ENCODE measurements at regions not wholly inside any gene's neighbourhood (a gene's known extent, or its start where the extent isn't known, plus 50 kb on each side); places are given as distances from the start of the nearest gene placed in this dataset.

DNA sequence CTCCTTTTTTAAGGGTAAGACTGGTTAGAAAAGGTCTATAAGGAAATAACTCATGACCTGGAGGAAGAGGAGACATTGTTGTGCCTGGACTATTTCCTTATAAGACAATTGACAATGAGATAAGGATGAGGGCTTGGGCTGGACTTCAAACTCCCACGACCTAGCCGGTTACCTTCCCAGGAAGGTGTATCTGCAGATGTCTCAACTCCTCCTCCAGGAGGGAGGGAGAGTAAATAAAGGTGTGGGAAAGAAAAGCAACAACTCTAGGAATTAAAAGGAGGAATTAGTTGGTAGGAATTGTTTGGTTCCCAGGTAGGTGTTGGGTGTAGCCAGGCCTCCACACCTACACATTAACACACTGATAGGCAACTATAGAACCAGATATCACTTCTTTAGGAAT is 97.8 kb upstream of the TBL1XR1 start:
- DNase-seq, result no peak
- H3K4me1 ChIP-seq, result no peaks in the 10 kb centered on the region
- TF ChIP-seq, protein P1, sequence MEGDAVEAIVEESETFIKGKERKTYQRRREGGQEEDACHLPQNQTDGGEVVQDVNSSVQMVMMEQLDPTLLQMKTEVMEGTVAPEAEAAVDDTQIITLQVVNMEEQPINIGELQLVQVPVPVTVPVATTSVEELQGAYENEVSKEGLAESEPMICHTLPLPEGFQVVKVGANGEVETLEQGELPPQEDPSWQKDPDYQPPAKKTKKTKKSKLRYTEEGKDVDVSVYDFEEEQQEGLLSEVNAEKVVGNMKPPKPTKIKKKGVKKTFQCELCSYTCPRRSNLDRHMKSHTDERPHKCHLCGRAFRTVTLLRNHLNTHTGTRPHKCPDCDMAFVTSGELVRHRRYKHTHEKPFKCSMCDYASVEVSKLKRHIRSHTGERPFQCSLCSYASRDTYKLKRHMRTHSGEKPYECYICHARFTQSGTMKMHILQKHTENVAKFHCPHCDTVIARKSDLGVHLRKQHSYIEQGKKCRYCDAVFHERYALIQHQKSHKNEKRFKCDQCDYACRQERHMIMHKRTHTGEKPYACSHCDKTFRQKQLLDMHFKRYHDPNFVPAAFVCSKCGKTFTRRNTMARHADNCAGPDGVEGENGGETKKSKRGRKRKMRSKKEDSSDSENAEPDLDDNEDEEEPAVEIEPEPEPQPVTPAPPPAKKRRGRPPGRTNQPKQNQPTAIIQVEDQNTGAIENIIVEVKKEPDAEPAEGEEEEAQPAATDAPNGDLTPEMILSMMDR (IDR thresholded peaks at IDR 0.05; ENCODE audit: low read depth, low read length), result no peak
- H3K4me3 ChIP-seq (ENCODE audit: low read depth, low read length), result no peak overlapping the region
- no peaks in the 10 kb centered on the region for H3K27me3 ChIP-seq
- H3K36me3 ChIP-seq, result no peaks in the 10 kb centered on the region
- H3K9me3 ChIP-seq, result no peaks in the 10 kb centered on the region

DNA sequence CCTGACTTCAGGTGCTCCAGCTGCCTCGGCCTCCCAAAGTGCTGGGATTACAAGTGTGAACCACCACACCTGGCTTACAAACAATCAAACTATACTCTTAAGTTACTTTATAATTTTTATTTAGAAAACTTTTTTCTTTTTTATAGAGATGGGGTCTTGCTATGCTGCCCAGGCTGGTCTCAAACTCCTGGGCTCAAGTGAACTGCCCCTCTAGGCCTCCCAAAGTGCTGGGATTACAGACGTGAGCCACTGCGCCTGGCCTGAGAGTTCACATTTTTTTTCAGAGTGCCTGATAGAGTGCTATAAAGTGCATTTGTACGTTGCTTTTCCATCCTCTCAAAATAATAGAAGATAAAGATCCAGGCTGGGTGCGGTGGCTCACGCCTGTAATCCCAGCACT is 102.0 kb upstream of the TBL1XR1 start:
- Histone ChIP-seq H3K27me3 (no peaks in the 10 kb centered on the region), H3K9me3 (no peaks in the 10 kb centered on the region), H3K4me3 (ENCODE audit: low read depth, low read length) (no peak overlapping the region), H3K36me3 (no peaks in the 10 kb centered on the region), H3K4me1 (no peaks in the 10 kb centered on the region)
- no peak for DNase-seq
- TF ChIP-seq, protein P1 (IDR thresholded peaks at IDR 0.05; ENCODE audit: low read depth, low read length), result no peak

DNA sequence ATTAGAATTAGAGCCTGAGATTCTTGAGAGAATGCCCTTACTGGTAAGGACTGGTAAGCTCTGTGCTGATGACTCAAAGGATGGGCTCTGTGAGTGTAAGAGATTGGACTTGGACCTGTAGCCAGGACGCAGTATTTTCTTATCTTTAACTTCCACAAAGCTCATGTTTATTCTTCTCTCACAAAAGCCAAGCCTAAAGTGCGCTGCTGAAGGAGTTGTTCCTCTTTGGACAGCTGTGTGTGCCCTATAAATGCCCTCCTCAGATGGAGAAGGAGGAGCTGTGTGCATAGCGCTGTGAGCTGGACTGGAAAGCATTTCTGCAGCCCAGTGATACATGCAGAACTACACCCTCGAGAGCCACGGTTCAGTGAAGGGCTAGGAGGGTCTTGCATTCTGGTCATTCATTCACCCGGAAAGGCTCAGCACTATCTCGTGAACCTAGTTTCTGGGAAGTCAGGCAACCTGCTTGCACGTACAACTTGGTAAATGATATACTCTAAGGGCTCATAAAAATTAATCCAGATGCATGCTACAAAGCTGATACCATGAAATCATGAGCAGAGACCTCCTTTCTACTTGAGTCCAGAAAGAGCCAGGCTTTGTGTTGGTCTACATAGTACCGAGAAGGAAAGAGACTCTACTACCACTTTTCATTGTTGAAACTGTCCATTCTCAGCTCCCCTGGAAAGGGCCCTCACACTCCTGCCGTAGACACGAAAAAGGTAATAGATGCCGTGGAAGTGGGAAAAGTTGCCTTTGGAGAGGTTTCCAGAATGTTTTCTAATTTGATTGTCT is 103.0 kb upstream of the TBL1XR1 start:
- no peaks in the 10 kb centered on the region for H3K9me3 ChIP-seq
- H3K27me3 ChIP-seq, result no peaks in the 10 kb centered on the region
- TF ChIP-seq, protein P1 (IDR thresholded peaks at IDR 0.05; ENCODE audit: low read depth, low read length), result no peak
- no peaks in the 10 kb centered on the region for H3K36me3 ChIP-seq
- DNase-seq, result no peak
- H3K4me3 ChIP-seq (ENCODE audit: low read depth, low read length), result no peak overlapping the region
- no peaks in the 10 kb centered on the region for H3K4me1 ChIP-seq

DNA sequence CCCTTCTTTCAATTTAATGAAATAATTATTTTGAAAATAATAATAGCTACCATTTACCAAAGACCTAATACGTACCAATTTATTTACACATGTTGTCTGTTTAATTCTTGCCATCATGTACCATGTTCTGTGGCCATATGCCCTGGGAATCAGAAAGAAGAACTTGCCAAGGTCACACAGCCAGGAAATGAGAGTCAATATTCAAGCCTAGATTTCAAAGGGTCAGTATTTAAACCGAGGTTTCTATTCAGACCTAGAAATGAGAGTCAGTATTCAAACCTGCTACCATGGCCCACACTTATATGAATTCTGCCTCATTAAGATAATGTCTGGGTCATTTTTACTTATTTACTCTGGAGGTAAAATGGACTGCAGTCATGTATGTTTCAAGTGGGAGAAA is 103.6 kb upstream of the TBL1XR1 start:
- Histone ChIP-seq H3K36me3 (no peaks in the 10 kb centered on the region), H3K4me3 (ENCODE audit: low read depth, low read length) (no peak overlapping the region), H3K27me3 (no peaks in the 10 kb centered on the region), H3K4me1 (no peaks in the 10 kb centered on the region), H3K9me3 (no peaks in the 10 kb centered on the region)
- no peak for DNase-seq
- TF ChIP-seq, protein P1 (IDR thresholded peaks at IDR 0.05; ENCODE audit: low read depth, low read length), result no peak

DNA sequence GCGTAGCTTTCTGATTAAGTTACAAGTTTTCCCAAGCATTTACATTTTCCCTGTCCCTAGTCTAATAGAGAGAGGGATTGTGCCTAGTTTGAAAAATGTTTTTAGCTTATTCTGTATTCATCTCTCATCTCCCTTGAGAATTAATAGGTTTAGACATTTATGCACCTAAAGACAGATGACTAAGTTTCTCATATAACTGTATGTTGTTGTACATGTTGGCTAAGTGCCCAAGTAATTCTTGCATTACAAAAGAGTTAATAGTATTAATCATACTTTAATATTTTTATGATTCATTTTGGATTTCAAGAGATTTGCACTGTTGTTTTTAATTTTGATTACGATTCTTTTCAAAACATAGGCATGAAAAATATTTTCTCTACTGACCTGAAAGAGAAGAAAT is 109.0 kb upstream of the TBL1XR1 start:
- Histone ChIP-seq H3K36me3 (no peaks in the 10 kb centered on the region), H3K4me1 (no peaks in the 10 kb centered on the region)
- DNase-seq, result no peak

DNA sequence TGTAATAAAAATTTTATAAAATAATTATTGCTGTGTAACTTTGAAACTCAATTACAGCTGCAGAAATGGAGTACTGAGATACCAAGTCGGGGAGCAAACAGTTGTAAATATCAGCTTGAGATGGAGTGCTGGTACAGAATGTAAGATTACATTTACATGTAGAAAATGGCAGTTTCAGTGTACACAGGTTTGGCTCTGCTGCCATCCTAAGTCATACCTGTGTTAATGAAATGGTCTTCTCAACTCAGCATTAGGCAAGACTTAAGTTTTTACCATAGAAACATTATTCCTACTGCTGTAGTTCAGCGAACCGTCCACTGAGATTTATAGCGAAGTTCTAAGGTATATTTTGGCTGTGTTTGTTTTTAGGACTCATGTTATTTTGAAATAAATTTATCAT is 110.1 kb upstream of the TBL1XR1 start:
- TF ChIP-seq, protein P1 (IDR thresholded peaks at IDR 0.05; ENCODE audit: low read depth, low read length), result no peak
- DNase-seq, result no peak
- Histone ChIP-seq H3K9me3 (no peaks in the 10 kb centered on the region), H3K27me3 (no peaks in the 10 kb centered on the region), H3K4me1 (no peaks in the 10 kb centered on the region), H3K36me3 (no peaks in the 10 kb centered on the region), H3K4me3 (ENCODE audit: low read depth, low read length) (no peak overlapping the region)

More for the DNA sequence above, 109.0 kb upstream of the TBL1XR1 start:
- Histone ChIP-seq H3K27me3 (no peaks in the 10 kb centered on the region), H3K4me3 (ENCODE audit: low read depth, low read length) (no peak overlapping the region), H3K9me3 (no peaks in the 10 kb centered on the region)
- TF ChIP-seq, protein P1 (IDR thresholded peaks at IDR 0.05; ENCODE audit: low read depth, low read length), result no peak

Measured in BE2C (cell line).